NCI-H226 (cell line): ENCODE measurements at regions not wholly inside any gene's neighbourhood (a gene's known extent, or its start where the extent isn't known, plus 50 kb on each side); places are given as distances from the start of the nearest gene placed in this dataset.
"Not testable (repeated sequence)": the region's sequence is repeated elsewhere in the genome, so short reads cannot be mapped to it uniquely, and the experiment has no call there.

Source experiments
- DNase-seq: peaks from one replicate; pipeline ENCODE4 v3.0.0-alpha.2; 2015

GRCh38 chr3:104180906-104181305 lies 1185.8 kb upstream of the ALCAM start:
- no peak for DNase-seq

- peak; percentile 6 for DNase-seq
Observed at GRCh38 chr3:104190681-104191080, 1176.0 kb upstream of the ALCAM start.

GRCh38 chr3:104198131-104198530 lies 1168.6 kb upstream of the ALCAM start:
- peak; percentile 35 for DNase-seq

- DNase-seq: no peak
Observed at GRCh38 chr3:104206925-104207324, 1159.8 kb upstream of the ALCAM start.

GRCh38 chr3:104214277-104214676 lies 1152.4 kb upstream of the ALCAM start:
- no peak for DNase-seq

GRCh38 chr3:104214937-104215336 lies 1151.8 kb upstream of the ALCAM start:
- DNase-seq: no peak

- not testable (repeated sequence) for DNase-seq
Observed at GRCh38 chr3:104219046-104219445, 1147.7 kb upstream of the ALCAM start.

GRCh38 chr3:104234442-104235194 lies 1132.1 kb upstream of the ALCAM start:
- no peak for DNase-seq

- DNase-seq: no peak
Observed at GRCh38 chr3:104244680-104245220, 1122.0 kb upstream of the ALCAM start.

- DNase-seq: no peak
Observed at GRCh38 chr3:104245261-104245660, 1121.4 kb upstream of the ALCAM start.

- no peak for DNase-seq
Observed at GRCh38 chr3:104245981-104246380, 1120.7 kb upstream of the ALCAM start.

GRCh38 chr3:104257486-104257885 lies 1109.2 kb upstream of the ALCAM start:
- DNase-seq: no peak

GRCh38 chr3:104263477-104263876 lies 1103.2 kb upstream of the ALCAM start:
- DNase-seq: no peak

GRCh38 chr3:104266219-104266618 lies 1100.5 kb upstream of the ALCAM start:
- DNase-seq: not testable (repeated sequence)

- DNase-seq: no peak
Observed at GRCh38 chr3:104269771-104270170, 1096.9 kb upstream of the ALCAM start.

GRCh38 chr3:104273046-104273649 lies 1093.6 kb upstream of the ALCAM start:
- peak; percentile 9 for DNase-seq

- DNase-seq: no peak
Observed at GRCh38 chr3:104275199-104275598, 1091.5 kb upstream of the ALCAM start.

GRCh38 chr3:104279617-104280016 lies 1087.1 kb upstream of the ALCAM start:
- DNase-seq: peak; percentile 86

GRCh38 chr3:104281713-104282112 lies 1085.0 kb upstream of the ALCAM start:
- DNase-seq: no peak

- no peak for DNase-seq
Observed at GRCh38 chr3:104286645-104287044, 1080.1 kb upstream of the ALCAM start.

GRCh38 chr3:104291437-104291851 lies 1075.3 kb upstream of the ALCAM start:
- no peak for DNase-seq

- no peak for DNase-seq
Observed at GRCh38 chr3:104291878-104292277, 1074.8 kb upstream of the ALCAM start.

- no peak for DNase-seq
Observed at GRCh38 chr3:104297617-104298016, 1069.1 kb upstream of the ALCAM start.

- DNase-seq: no peak
Observed at GRCh38 chr3:104298662-104299061, 1068.0 kb upstream of the ALCAM start.
